ENCODE measurements at regions not wholly inside any gene's neighbourhood (a gene's known extent, or its start where the extent isn't known, plus 50 kb on each side); places are given as distances from the start of the nearest gene placed in this dataset.

DNA sequence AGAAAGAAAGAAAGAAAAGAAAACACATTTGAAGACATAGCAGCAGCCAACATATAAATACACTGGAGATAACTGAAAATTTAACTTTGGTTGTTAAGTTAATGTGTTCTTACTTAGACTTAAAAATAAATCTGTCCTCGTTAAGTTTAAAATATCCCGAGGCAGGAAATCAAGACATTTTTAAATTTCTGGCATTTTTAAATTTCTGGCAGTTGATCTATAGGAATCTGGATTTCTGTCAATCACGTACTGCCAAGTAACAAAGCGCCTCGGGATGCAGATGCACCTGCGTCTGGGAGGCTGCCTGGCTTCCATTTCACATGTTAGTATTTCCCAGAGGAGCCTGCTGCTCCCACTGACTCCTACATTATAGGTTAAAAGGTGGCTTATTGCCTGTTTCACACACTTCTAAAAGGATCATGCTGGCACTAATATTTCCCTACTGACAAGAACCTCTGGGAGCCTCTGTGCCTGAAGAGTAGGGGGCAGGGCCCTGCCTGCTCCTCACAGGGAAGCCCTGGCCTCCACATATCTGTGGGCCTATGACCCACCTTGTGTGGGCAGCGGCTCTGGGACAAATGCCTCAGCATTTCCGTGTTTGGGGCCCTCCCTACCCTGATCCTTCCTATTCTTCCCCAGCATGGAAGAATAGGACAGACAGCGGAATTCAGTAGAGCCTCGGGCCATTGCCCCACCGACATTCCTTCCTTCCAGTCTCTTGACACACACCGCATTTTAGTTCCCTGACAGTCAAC is 62.8 kb upstream of the ATP12A start:
- Histone ChIP-seq H3K36me3 (ENCODE audit: control insufficient read depth in 2 of 2, extremely low read depth in 1 of 2, insufficient read depth in 2 of 2, low read length in 2 of 2) (no peaks in the 10 kb centered on the region), H3K4me1 (ENCODE audit: control insufficient read depth, extremely low read depth, insufficient read depth, low read length) (no peaks in the 10 kb centered on the region), H3K4me3 (replicated peaks in 1 of 3; ENCODE audit: insufficient read depth in 1 of 3, low read depth in 1 of 3, low read length in 3 of 3) (no peak overlapping the region), H3K27ac (ENCODE audit: insufficient read depth, low read depth, low read length) (no peak overlapping the region), H3K9me3 (replicated peaks; ENCODE audit: control insufficient read depth, insufficient read depth, low read length) (no peaks in the 10 kb centered on the region), H3K9me1 (replicated peaks; ENCODE audit: control insufficient read depth, extremely low read depth, insufficient read depth, low read length) (no peaks in the 10 kb centered on the region), H3K27me3 (ENCODE audit: control insufficient read depth in 2 of 2, insufficient read depth in 2 of 2, low read length in 2 of 2) (no peaks in the 10 kb centered on the region), H4K20me1 (replicated peaks; ENCODE audit: control insufficient read depth, extremely low read depth, insufficient read depth, low read length) (no peaks in the 10 kb centered on the region), H3K9ac (replicated peaks; ENCODE audit: extremely low read depth, insufficient read depth, low read length) (no peak overlapping the region), H2AFZ (ENCODE audit: low read depth, low read length) (no peak overlapping the region), H3K79me2 (ENCODE audit: control insufficient read depth, insufficient read depth, low read length) (no peaks in the 10 kb centered on the region), H3K4me2 (ENCODE audit: insufficient read depth, low read length) (no peak overlapping the region)
- TF ChIP-seq EZH2 (IDR thresholded peaks at IDR 0.05; ENCODE audit: borderline replicate concordance, low read depth, low read length, severe bottlenecking) (no peak), FOS (IDR thresholded peaks at IDR 0.05; ENCODE audit: borderline replicate concordance, insufficient read depth, low read length) (no peak), POLR2A (IDR thresholded peaks at IDR 0.05; ENCODE audit: low read depth, low read length) (no peak), MYC (IDR thresholded peaks at IDR 0.05; ENCODE audit: low read depth, low read length) (no peak), GATA2 (IDR thresholded peaks at IDR 0.05; ENCODE audit: insufficient read depth, insufficient read length, low read depth, low read length) (no peak), JUN (IDR thresholded peaks at IDR 0.05; ENCODE audit: borderline replicate concordance, insufficient read depth, insufficient read length, low read depth) (no peak), POLR2AphosphoS5 (IDR thresholded peaks at IDR 0.05; ENCODE audit: insufficient read depth, low read depth, low read length) (no peak)
- TF ChIP-seq, protein P1, sequence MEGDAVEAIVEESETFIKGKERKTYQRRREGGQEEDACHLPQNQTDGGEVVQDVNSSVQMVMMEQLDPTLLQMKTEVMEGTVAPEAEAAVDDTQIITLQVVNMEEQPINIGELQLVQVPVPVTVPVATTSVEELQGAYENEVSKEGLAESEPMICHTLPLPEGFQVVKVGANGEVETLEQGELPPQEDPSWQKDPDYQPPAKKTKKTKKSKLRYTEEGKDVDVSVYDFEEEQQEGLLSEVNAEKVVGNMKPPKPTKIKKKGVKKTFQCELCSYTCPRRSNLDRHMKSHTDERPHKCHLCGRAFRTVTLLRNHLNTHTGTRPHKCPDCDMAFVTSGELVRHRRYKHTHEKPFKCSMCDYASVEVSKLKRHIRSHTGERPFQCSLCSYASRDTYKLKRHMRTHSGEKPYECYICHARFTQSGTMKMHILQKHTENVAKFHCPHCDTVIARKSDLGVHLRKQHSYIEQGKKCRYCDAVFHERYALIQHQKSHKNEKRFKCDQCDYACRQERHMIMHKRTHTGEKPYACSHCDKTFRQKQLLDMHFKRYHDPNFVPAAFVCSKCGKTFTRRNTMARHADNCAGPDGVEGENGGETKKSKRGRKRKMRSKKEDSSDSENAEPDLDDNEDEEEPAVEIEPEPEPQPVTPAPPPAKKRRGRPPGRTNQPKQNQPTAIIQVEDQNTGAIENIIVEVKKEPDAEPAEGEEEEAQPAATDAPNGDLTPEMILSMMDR (IDR thresholded peaks at IDR 0.05; ENCODE audit: extremely low read depth in 1 of 2, insufficient read depth in 1 of 2, low read depth in 1 of 2, low read length in 2 of 2) = no peak
- TF ChIP-seq, protein P2, sequence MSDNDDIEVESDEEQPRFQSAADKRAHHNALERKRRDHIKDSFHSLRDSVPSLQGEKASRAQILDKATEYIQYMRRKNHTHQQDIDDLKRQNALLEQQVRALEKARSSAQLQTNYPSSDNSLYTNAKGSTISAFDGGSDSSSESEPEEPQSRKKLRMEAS (IDR thresholded peaks at IDR 0.05; ENCODE audit: insufficient read depth, insufficient read length) = no peak
- intact Hi-C loops (cut with micrococcal nuclease) = no loop called here
- DNase-seq (ENCODE audit: low read depth, low spot score) (no peak), FAIRE-seq (no peak)
- dilution Hi-C loops (cut with MboI; ENCODE audit: extremely low pct_ligation_motif_present, low sequenced_read_pairs) = no loop called here
- ChIA-PET CTCF (interaction anchor here (2.1 kb wide), 1 partner anchor 11 kb away, joined by 7 read pairs; no protein-coding TSS in a partner anchor), POLR2A (no interaction called here)
- BruUV-seq (replicated peaks) = no TSS peak

All from endothelial cell of umbilical vein (primary cell).